ENCODE measurements at regions not wholly inside any gene's neighbourhood (a gene's known extent, or its start where the extent isn't known, plus 50 kb on each side); places are given as distances from the start of the nearest gene placed in this dataset.

DNA sequence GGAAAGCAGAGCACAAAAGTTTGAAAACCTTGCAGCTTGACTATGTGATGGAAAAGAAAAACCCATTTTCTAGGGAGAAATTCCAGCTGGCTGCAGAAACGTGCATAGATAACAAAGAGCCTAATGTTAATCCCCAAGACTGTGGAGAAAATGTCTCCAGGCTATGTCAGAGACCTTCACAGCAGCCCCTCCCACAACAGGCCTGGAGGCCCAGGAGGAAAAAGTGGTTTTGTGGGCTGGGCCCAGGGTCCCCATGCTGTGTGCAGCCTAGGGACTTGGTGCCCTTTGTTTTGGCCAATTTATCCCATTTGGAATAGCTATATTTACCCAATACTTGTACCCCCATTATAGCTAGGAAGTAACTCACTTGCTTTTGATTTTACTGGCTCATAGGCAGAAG, 484.1 kb upstream of the HTR1E start:
- H3K4me1 Mint-ChIP-seq: no peaks in the 10 kb centered on the region
- Histone ChIP-seq H3K4me1 (ENCODE audit: control insufficient read depth in 2 of 2, insufficient read depth in 2 of 2, low read length in 2 of 2) (no peaks in the 10 kb centered on the region), H4K20me1 (ENCODE audit: control insufficient read depth, insufficient read depth, low read length, poor library complexity, severe bottlenecking) (no peaks in the 10 kb centered on the region), H3K4me3 (ENCODE audit: control extremely low read depth in 1 of 5, extremely low read depth in 1 of 5, insufficient read depth in 1 of 5, low read depth in 2 of 5, low read length in 4 of 5) (no peak overlapping the region), H3K4me2 (replicated peaks; ENCODE audit: low read depth, low read length, poor library complexity, severe bottlenecking) (no peak overlapping the region), H3K27me3 (replicated peaks in 1 of 4; ENCODE audit: control extremely low read depth in 1 of 4, control insufficient read depth in 3 of 4, insufficient read depth in 4 of 4, low read length in 3 of 4) (no peaks in the 10 kb centered on the region), H3K36me3 (replicated peaks in 1 of 2; ENCODE audit: control extremely low read depth in 1 of 2, control insufficient read depth in 1 of 2, extremely low read depth in 1 of 2, insufficient read depth in 2 of 2, low read length in 1 of 2) (no peaks in the 10 kb centered on the region), H3K9ac (ENCODE audit: low read length) (no peak overlapping the region), H3K9me3 (ENCODE audit: control extremely low read depth in 1 of 3, control insufficient read depth in 2 of 3, insufficient read depth in 1 of 3, low read length in 2 of 3) (peaks cover 0 to 3% (median 0%) of the 10 kb centered on the region in 3 donors), H3K27ac (ENCODE audit: low read length in 2 of 2) (no peak overlapping the region), H2AFZ (ENCODE audit: insufficient read depth, low read depth, low read length, poor library complexity, severe bottlenecking) (no peak overlapping the region), H3K79me2 (ENCODE audit: control insufficient read depth, insufficient read depth, low read length) (no peaks in the 10 kb centered on the region)
- H3K4me3 Mint-ChIP-seq: no peak overlapping the region
- ChIA-PET POLR2A (no interaction called here), CTCF (no interaction called here)
- H3K9me3 Mint-ChIP-seq (ENCODE audit: insufficient read depth): peaks cover 9% of the 10 kb centered on the region
- no peak overlapping the region for H3K27ac Mint-ChIP-seq
- 17% methylated on average over 1 of the region's 1 CpG for WGBS (ENCODE audit: insufficient coverage)
- no peaks in the 10 kb centered on the region for H3K27me3 Mint-ChIP-seq
- TF ChIP-seq, protein P1, sequence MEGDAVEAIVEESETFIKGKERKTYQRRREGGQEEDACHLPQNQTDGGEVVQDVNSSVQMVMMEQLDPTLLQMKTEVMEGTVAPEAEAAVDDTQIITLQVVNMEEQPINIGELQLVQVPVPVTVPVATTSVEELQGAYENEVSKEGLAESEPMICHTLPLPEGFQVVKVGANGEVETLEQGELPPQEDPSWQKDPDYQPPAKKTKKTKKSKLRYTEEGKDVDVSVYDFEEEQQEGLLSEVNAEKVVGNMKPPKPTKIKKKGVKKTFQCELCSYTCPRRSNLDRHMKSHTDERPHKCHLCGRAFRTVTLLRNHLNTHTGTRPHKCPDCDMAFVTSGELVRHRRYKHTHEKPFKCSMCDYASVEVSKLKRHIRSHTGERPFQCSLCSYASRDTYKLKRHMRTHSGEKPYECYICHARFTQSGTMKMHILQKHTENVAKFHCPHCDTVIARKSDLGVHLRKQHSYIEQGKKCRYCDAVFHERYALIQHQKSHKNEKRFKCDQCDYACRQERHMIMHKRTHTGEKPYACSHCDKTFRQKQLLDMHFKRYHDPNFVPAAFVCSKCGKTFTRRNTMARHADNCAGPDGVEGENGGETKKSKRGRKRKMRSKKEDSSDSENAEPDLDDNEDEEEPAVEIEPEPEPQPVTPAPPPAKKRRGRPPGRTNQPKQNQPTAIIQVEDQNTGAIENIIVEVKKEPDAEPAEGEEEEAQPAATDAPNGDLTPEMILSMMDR (IDR thresholded peaks at IDR 0.05): no peak
- TF ChIP-seq EZH2 (IDR thresholded peaks at IDR 0.05; ENCODE audit: borderline replicate concordance, insufficient read depth, low read depth, low read length, poor library complexity, severe bottlenecking): no peak
- intact Hi-C loops (cut with micrococcal nuclease): no loop called here
- no peak for DNase-seq
- ATAC-seq (ENCODE audit: low read depth): no peak

DNA sequence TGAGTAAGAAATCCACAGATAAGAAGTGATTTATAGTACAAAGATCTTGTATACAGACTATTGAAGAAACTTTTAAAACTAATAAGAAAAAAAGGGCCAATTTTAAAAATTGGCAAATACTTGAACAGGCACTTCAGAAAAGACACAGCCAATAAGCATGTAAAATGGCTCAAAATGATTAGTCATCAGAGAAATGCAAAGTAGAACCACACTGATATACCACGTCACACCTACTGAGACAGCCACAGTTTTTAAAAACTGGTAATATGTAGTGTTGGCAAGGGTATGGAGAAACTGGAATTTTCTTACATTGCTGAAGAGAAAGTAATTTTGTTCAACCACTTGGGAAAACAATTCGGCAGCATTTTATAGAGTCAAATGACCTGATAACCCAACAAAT, 488.9 kb upstream of the HTR1E start:
- DNase-seq (no peak), ATAC-seq (ENCODE audit: low read depth) (no peak)
- Histone ChIP-seq H3K4me2 (replicated peaks; ENCODE audit: low read depth, low read length, poor library complexity, severe bottlenecking) (no peak overlapping the region), H3K36me3 (replicated peaks in 1 of 2; ENCODE audit: control extremely low read depth in 1 of 2, control insufficient read depth in 1 of 2, extremely low read depth in 1 of 2, insufficient read depth in 2 of 2, low read length in 1 of 2) (no peaks in the 10 kb centered on the region), H3K9me3 (ENCODE audit: control extremely low read depth in 1 of 3, control insufficient read depth in 2 of 3, insufficient read depth in 1 of 3, low read length in 2 of 3) (peaks cover 0 to 3% (median 0%) of the 10 kb centered on the region in 3 donors), H3K9ac (ENCODE audit: low read length) (no peak overlapping the region), H3K27me3 (replicated peaks in 1 of 4; ENCODE audit: control extremely low read depth in 1 of 4, control insufficient read depth in 3 of 4, insufficient read depth in 4 of 4, low read length in 3 of 4) (no peaks in the 10 kb centered on the region), H3K4me1 (ENCODE audit: control insufficient read depth in 2 of 2, insufficient read depth in 2 of 2, low read length in 2 of 2) (no peaks in the 10 kb centered on the region), H3K79me2 (ENCODE audit: control insufficient read depth, insufficient read depth, low read length) (no peaks in the 10 kb centered on the region), H3K4me3 (ENCODE audit: control extremely low read depth in 1 of 5, extremely low read depth in 1 of 5, insufficient read depth in 1 of 5, low read depth in 2 of 5, low read length in 4 of 5) (no peak overlapping the region), H3K27ac (ENCODE audit: low read length in 2 of 2) (no peak overlapping the region), H2AFZ (ENCODE audit: insufficient read depth, low read depth, low read length, poor library complexity, severe bottlenecking) (no peak overlapping the region), H4K20me1 (ENCODE audit: control insufficient read depth, insufficient read depth, low read length, poor library complexity, severe bottlenecking) (no peaks in the 10 kb centered on the region)
- H3K27me3 Mint-ChIP-seq: no peaks in the 10 kb centered on the region
- no peak overlapping the region for H3K27ac Mint-ChIP-seq
- TF ChIP-seq EZH2 (IDR thresholded peaks at IDR 0.05; ENCODE audit: borderline replicate concordance, insufficient read depth, low read depth, low read length, poor library complexity, severe bottlenecking): no peak
- TF ChIP-seq, protein P1 (IDR thresholded peaks at IDR 0.05): no peak
- H3K4me1 Mint-ChIP-seq: no peaks in the 10 kb centered on the region
- POLR2A ChIA-PET: no interaction called here
- peaks cover 4% of the 10 kb centered on the region for H3K9me3 Mint-ChIP-seq (ENCODE audit: insufficient read depth)
- intact Hi-C loops (cut with micrococcal nuclease): no loop called here
- CTCF ChIA-PET: no interaction called here
- H3K4me3 Mint-ChIP-seq: no peak overlapping the region
- no CpG with 5 or more reads among the region's 2 CpGs for WGBS (ENCODE audit: insufficient coverage)
